ENCODE measurements at regions not wholly inside any gene's neighbourhood (a gene's known extent, or its start where the extent isn't known, plus 50 kb on each side); places are given as distances from the start of the nearest gene placed in this dataset.

DNA sequence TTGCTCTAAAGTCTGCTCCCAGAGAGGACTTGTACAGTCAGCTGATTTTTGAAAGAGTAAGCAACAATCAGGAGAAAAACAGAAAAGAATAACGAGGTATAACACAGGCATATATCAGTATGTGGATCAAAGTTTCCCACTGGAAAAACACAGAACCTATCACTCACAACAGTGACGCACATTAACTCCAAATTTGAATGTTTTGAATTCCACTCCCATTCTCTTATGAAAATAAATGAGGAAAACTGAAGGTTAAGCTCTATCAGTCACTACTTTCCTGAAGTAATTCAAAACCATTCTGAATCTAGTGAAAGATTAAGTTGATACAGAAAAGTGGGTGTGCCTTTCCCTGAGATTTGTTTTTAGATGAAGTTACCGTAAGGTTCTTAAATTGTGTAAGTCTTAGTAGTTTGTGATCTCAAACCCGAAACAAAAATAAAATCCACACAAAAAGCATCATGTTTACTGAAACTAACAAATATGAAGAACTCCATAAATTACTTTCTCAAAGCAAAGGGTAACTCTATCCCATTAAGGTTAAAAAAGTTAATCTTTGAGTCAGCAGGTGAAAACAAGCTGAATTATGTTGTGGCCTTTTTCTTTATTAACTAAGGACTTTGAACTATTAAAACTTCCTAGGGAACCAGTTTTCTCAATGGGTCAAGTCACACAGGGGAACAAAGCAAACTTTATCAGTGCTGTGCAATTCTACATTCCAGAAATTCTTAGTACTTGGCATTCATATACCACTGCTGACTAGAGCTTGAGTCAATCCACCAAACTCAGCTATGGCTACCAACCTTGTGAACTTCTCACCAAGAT is 115.7 kb downstream of the OGFRL1 start:
- Mint-ChIP-seq H3K4me1 (ENCODE audit: low read depth) (peaks cover 93% of the 10 kb centered on the region), H3K4me3 (peak overlapping the region; percentile 80), H3K9me3 (no peaks in the 10 kb centered on the region), H3K27ac (peak overlapping the region; percentile 88), H3K36me3 (ENCODE audit: low read depth) (peaks cover 39% of the 10 kb centered on the region), H3K27me3 (ENCODE audit: insufficient read depth) (peaks cover 2% of the 10 kb centered on the region; the same call in 1 of the 2 replicates)
- DNase-seq: peak; percentile 73
- TF ChIP-seq, protein P1, sequence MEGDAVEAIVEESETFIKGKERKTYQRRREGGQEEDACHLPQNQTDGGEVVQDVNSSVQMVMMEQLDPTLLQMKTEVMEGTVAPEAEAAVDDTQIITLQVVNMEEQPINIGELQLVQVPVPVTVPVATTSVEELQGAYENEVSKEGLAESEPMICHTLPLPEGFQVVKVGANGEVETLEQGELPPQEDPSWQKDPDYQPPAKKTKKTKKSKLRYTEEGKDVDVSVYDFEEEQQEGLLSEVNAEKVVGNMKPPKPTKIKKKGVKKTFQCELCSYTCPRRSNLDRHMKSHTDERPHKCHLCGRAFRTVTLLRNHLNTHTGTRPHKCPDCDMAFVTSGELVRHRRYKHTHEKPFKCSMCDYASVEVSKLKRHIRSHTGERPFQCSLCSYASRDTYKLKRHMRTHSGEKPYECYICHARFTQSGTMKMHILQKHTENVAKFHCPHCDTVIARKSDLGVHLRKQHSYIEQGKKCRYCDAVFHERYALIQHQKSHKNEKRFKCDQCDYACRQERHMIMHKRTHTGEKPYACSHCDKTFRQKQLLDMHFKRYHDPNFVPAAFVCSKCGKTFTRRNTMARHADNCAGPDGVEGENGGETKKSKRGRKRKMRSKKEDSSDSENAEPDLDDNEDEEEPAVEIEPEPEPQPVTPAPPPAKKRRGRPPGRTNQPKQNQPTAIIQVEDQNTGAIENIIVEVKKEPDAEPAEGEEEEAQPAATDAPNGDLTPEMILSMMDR (IDR thresholded peaks at IDR 0.05): no peak

DNA sequence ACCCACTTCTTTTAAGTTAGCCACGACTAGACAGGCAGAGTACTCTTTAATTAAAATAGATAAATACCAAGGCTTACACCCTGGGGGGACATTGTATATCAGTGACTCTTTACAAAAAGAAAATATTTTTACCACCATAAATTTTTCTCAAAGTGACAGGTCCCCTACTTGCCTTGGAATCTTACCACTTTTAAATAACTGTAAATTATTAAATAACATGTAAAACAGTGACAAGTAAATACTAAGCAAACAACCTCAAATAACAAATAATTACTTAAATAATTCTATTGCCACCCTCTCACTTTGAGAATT is 116.3 kb downstream of the OGFRL1 start:
- peaks cover 42% of the 10 kb centered on the region for H3K36me3 Mint-ChIP-seq (ENCODE audit: low read depth)
- TF ChIP-seq, protein P1 (IDR thresholded peaks at IDR 0.05): no peak
- H3K4me3 Mint-ChIP-seq: peak overlapping the region; percentile 80
- H3K9me3 Mint-ChIP-seq: no peaks in the 10 kb centered on the region
- no peak for DNase-seq
- H3K27ac Mint-ChIP-seq: peak overlapping the region; percentile 88
- H3K27me3 Mint-ChIP-seq (ENCODE audit: insufficient read depth): peaks cover 2% of the 10 kb centered on the region; the same call in 1 of the 2 replicates
- peaks cover 93% of the 10 kb centered on the region for H3K4me1 Mint-ChIP-seq (ENCODE audit: low read depth)

DNA sequence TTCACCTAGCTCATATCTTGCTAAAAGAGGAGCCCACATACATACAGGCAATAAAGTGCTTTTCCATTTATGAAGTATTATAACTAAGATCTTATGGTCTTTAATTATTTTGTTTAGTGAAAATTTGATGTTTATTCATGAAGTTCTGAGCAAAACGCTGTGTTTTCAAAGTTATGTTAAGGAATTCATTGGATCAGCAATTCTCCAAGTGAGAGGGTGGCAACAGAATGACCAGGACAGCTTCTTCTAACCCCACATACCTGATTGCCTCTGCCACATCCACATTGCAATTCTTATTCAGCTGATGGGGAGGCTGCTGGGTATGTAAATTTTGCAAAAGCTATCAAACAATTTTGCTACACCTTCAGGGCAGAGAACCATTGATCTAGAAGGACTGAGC is 116.8 kb downstream of the OGFRL1 start:
- H3K27me3 Mint-ChIP-seq (ENCODE audit: insufficient read depth): peaks cover 2% of the 10 kb centered on the region; the same call in 1 of the 2 replicates
- peaks cover 93% of the 10 kb centered on the region for H3K4me1 Mint-ChIP-seq (ENCODE audit: low read depth)
- TF ChIP-seq, protein P1 (IDR thresholded peaks at IDR 0.05): no peak
- no peak for DNase-seq
- H3K36me3 Mint-ChIP-seq (ENCODE audit: low read depth): peaks cover 47% of the 10 kb centered on the region
- H3K27ac Mint-ChIP-seq: peak overlapping the region; percentile 88
- peak overlapping the region; percentile 80; the same call in 1 of the 2 replicates for H3K4me3 Mint-ChIP-seq
- H3K9me3 Mint-ChIP-seq: no peaks in the 10 kb centered on the region

DNA sequence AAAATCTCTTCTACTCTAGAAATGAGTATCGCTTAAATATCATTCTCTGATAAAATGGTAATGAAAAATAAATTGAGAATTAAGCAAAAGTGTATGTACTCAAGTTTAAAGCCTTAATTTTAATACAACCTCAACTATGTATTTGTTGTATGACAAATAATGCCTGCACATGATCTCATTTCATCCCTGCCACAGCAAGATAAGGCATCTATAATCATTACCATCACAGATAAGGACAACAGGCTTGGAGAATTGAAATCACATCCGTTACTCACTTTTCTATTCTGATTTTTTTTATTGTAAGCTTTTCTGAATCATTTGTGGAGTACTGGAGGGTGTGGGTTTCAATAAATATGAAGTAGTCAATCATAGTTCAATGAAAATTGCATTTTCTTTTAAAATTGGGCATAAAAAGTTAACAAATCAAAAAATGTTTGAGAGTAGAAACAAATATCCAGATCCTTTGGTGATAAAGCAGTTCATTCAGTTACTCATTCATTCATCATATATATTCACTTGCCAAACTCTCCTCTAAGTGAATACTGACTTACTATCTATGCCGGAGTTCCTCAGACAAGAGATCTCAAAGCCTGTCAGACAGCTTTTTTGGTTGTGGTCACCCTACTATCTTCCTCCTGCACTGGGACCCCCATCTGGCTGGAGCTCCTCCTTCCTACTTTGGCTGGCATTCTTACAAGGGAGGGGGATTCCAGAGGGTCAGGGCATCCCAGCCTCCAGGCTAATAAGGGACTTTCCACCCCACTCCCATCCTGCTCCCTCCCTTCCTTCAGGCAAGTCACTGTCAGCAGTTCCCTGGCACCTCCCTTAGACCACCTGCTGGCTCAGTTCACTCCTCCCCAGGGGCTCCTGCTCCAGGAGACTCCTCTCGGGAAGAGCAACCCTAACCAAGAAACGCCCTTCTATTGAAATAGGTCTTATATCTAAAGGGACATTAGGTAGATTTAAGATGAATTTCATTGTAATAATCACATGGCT is 118.6 kb downstream of the OGFRL1 start:
- Mint-ChIP-seq H3K27me3 (ENCODE audit: insufficient read depth) (peaks cover 2% of the 10 kb centered on the region; the same call in 1 of the 2 replicates), H3K36me3 (ENCODE audit: low read depth) (peaks cover 52% of the 10 kb centered on the region), H3K9me3 (no peaks in the 10 kb centered on the region), H3K27ac (peak overlapping the region; percentile 88), H3K4me1 (ENCODE audit: low read depth) (peaks cover 95% of the 10 kb centered on the region), H3K4me3 (peak overlapping the region; percentile 73)
- no peak for DNase-seq
- TF ChIP-seq, protein P1 (IDR thresholded peaks at IDR 0.05): no peak
